Activated CD4-positive, alpha-beta memory T cell treated with anti-CD3 and anti-CD28 coated beads for 36 hours (primary cell): ENCODE measurements at regions not wholly inside any gene's neighbourhood (a gene's known extent, or its start where the extent isn't known, plus 50 kb on each side); places are given as distances from the start of the nearest gene placed in this dataset.

Experiments
- CTCF ChIA-PET: fragments of 350-600 bp; sonication (Branson Sonifier 250); formaldehyde crosslinking; loops from one replicate; lab custom pipeline; 2021; ENCODE audit warnings: antibody characterized with exemption, inconsistent platforms; lab: Charles Lee
- POLR2A ChIA-PET: fragments of 350-600 bp; sonication (Branson Sonifier 250); formaldehyde crosslinking; loops from one replicate; lab custom pipeline; 2021; ENCODE audit warnings: antibody characterized with exemption; lab: Charles Lee
- DNase-seq: peaks from one replicate; pipeline ENCODE4 v3.0.0-alpha.2; 2020
- H3K27ac Mint-ChIP-seq: one replicate; pipeline ENCODE4 v1.8.0; 2021; ENCODE audit warnings: mixed read lengths
- H3K27me3 Mint-ChIP-seq: one replicate; pipeline ENCODE4 v1.8.0; 2021; ENCODE audit warnings: mixed read lengths
- H3K36me3 Mint-ChIP-seq: one replicate; pipeline ENCODE4 v1.8.0; 2021; ENCODE audit warnings: mixed read lengths
- H3K4me1 Mint-ChIP-seq: one replicate; pipeline ENCODE4 v1.8.0; 2021; ENCODE audit warnings: low read depth, mixed read lengths
- H3K4me3 Mint-ChIP-seq: one replicate; pipeline ENCODE4 v1.8.0; 2021; ENCODE audit warnings: mild to moderate bottlenecking, mixed read lengths
- H3K9me3 Mint-ChIP-seq: one replicate; pipeline ENCODE4 v1.8.0; 2021; ENCODE audit warnings: mixed read lengths
- intact Hi-C: fragments of 100-400 bp; cut with micrococcal nuclease; formaldehyde crosslinking; loops from one replicate; pipeline ENCODE4 v1.15.1; 2023

GRCh38 chr2:176461809-176462670 lies 192.8 kb downstream of the MTX2 start:
- H3K27me3 Mint-ChIP-seq, result peaks cover 32% of the 10 kb centered on the region
- ChIA-PET POLR2A (no interaction called here), CTCF (interaction anchor here (0.8 to 1.8 kb wide), 2 partner anchors 331 to 335 kb away, joined by 4 to 5 read pairs; no protein-coding TSS in a partner anchor)
- H3K27ac Mint-ChIP-seq, result no peak overlapping the region
- no peaks in the 10 kb centered on the region for H3K4me1 Mint-ChIP-seq
- no peak for DNase-seq
- no peaks in the 10 kb centered on the region for H3K36me3 Mint-ChIP-seq
- H3K9me3 Mint-ChIP-seq, result no peaks in the 10 kb centered on the region
- intact Hi-C loops, result no loop called here
- H3K4me3 Mint-ChIP-seq, result no peak overlapping the region

GRCh38 chr2:176463546-176463945 lies 194.3 kb downstream of the MTX2 start:
- intact Hi-C loops, result no loop called here
- no peak for DNase-seq
- Mint-ChIP-seq H3K9me3 (no peaks in the 10 kb centered on the region), H3K4me3 (no peak overlapping the region), H3K27ac (no peak overlapping the region), H3K27me3 (peaks cover 34% of the 10 kb centered on the region), H3K36me3 (no peaks in the 10 kb centered on the region), H3K4me1 (no peaks in the 10 kb centered on the region)
- POLR2A ChIA-PET, result no interaction called here
- CTCF ChIA-PET, result no interaction called here

DNA sequence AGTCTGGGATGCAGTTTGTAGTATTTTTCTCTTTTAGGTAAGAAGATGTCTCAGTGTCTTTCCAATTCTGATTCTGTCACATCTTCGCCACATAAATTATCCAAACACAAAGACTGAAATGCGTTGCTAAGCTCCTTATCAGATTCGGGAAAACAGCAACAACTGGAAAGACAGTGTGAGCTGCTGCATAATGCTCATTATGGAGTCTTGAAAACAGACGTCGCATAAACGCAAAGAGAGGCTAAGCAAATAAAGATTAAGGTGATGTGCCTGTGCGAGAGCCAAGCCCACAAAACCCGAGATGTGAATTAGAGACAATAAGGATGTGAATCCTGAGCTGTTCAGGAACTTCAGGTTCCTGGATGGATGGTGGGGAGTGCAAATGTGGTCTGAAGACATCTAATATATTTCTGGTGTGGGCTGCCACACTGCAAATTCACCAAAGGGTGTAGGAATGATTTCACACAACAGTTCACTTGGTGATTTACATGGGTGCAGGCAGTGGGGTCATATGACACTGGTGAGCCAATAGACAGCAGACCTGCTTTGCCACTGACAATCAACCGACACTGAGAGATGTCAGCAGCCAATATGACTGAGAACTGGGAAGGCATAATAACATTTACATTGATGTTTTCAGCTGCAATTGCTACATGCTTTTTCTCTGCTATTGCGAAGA lies 195.8 kb downstream of the MTX2 start:
- intact Hi-C loops, result no loop called here
- CTCF ChIA-PET, result interaction anchor here (1.3 to 2.2 kb wide), 3 partner anchors 10 to 187 kb away, joined by 3 to 8 read pairs (median 4); no protein-coding TSS in a partner anchor
- H3K4me1 Mint-ChIP-seq, result no peaks in the 10 kb centered on the region

DNA sequence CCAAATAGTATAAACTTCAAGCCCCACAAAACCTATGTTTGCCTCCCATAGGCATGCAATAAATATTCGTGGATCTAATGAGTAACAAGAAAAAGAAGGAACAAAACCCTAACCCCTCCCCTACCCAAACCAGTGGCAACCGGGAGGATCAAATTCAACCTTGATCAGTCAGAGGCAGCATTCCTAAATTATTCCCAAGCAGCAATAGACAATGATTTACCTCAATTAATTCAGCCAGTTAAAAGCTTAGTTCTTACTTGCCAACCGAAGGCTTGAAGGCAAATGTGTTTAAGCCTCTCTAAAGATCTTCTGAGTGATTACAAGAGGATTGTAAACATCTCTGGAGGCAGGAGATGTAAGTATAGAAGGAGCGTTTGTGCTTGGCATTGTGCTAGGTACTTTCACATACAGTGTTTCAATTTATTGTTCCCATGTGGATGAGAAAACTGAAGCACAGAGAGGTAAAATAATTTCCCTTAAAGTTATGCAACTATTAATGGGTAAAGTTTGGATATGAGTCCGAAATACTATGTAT lies 197.7 kb downstream of the MTX2 start:
- POLR2A ChIA-PET, result no interaction called here
- Mint-ChIP-seq H3K9me3 (no peaks in the 10 kb centered on the region), H3K27ac (no peak overlapping the region), H3K4me1 (no peaks in the 10 kb centered on the region), H3K36me3 (no peaks in the 10 kb centered on the region), H3K27me3 (peaks cover 33% of the 10 kb centered on the region), H3K4me3 (no peak overlapping the region)
- intact Hi-C loops, result no loop called here
- no peak for DNase-seq
- CTCF ChIA-PET, result interaction anchor here (0.6 to 1.5 kb wide), 2 partner anchors 12 to 1738 kb away, joined by 3 to 7 read pairs; no protein-coding TSS in a partner anchor

More for the DNA sequence above, 195.8 kb downstream of the MTX2 start:
- POLR2A ChIA-PET, result no interaction called here
- no peak overlapping the region for H3K27ac Mint-ChIP-seq
- no peak for DNase-seq
- no peak overlapping the region for H3K4me3 Mint-ChIP-seq
- no peaks in the 10 kb centered on the region for H3K9me3 Mint-ChIP-seq
- peaks cover 33% of the 10 kb centered on the region for H3K27me3 Mint-ChIP-seq
- H3K36me3 Mint-ChIP-seq, result no peaks in the 10 kb centered on the region

DNA sequence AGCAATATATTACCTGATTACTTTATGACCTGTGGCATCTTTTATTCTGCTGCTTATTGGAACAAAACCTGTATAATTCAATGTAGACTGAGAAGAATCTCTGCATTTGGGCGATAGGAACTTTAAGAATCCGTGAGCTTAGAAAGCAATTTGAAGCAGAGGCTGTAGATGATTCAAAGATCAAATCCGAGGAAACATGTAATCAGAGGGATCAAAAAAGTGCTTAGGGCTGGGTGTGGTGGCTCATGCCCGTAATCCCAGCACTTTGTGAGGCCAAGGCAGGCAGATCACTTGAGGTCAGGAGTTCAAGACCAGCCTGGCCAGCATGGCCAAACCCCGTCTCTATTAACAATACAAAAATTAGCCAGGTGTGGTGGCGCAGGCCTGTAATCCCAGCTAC lies 198.4 kb downstream of the MTX2 start:
- CTCF ChIA-PET, result interaction anchor here (0.6 kb wide), 1 partner anchor 87 kb away, joined by 3 read pairs; no protein-coding TSS in a partner anchor
- Mint-ChIP-seq H3K27ac (no peak overlapping the region), H3K4me1 (peaks cover 4% of the 10 kb centered on the region), H3K36me3 (no peaks in the 10 kb centered on the region), H3K9me3 (no peaks in the 10 kb centered on the region), H3K4me3 (no peak overlapping the region), H3K27me3 (peaks cover 29% of the 10 kb centered on the region)
- DNase-seq, result no peak
- intact Hi-C loops, result no loop called here
- POLR2A ChIA-PET, result no interaction called here

- intact Hi-C loops, result no loop called here
- no peaks in the 10 kb centered on the region for H3K36me3 Mint-ChIP-seq
- H3K27me3 Mint-ChIP-seq, result peaks cover 25% of the 10 kb centered on the region
- H3K9me3 Mint-ChIP-seq, result no peaks in the 10 kb centered on the region
- ChIA-PET CTCF (interaction anchor here (1.3 kb wide), 1 partner anchor 14 kb away, joined by 3 read pairs; no protein-coding TSS in a partner anchor), POLR2A (no interaction called here)
- H3K4me3 Mint-ChIP-seq, result no peak overlapping the region
- peaks cover 11% of the 10 kb centered on the region for H3K4me1 Mint-ChIP-seq
- no peak overlapping the region for H3K27ac Mint-ChIP-seq
- DNase-seq, result no peak
These were observed 199.3 kb downstream of the MTX2 start for GRCh38 chr2:176468457-176469113.

DNA sequence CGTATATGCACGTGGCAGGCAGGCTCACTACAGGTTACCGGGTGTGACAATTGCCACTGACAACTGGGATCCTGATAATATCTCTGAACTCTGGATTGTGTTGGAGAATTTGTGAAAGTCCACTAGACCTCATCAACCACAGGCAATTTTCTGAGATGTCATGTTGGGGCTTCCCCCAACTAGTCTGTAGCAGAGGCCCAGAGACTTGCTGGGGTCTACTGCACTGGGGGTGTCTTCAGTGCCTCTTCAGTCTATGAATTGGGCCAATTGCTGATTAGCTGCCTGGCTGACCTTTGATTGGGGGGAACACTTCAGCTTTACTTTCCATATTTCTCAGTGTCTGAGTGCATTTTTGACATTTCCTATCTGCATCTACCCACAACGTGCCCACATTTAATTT lies 201.5 kb downstream of the MTX2 start:
- intact Hi-C loops, result no loop called here
- peaks cover 18% of the 10 kb centered on the region for H3K27me3 Mint-ChIP-seq
- H3K4me3 Mint-ChIP-seq, result no peak overlapping the region
- no peak overlapping the region for H3K27ac Mint-ChIP-seq
- no peak for DNase-seq
- no peaks in the 10 kb centered on the region for H3K9me3 Mint-ChIP-seq
- POLR2A ChIA-PET, result no interaction called here
- H3K4me1 Mint-ChIP-seq, result peaks cover 14% of the 10 kb centered on the region
- H3K36me3 Mint-ChIP-seq, result no peaks in the 10 kb centered on the region
- CTCF ChIA-PET, result interaction anchor here (1.1 kb wide), 1 partner anchor 16 kb away, joined by 3 read pairs; no protein-coding TSS in a partner anchor

- CTCF ChIA-PET, result interaction anchor here (1.9 to 2.4 kb wide), 2 partner anchors 17 to 82 kb away, joined by 5 to 9 read pairs; no protein-coding TSS in a partner anchor
- Mint-ChIP-seq H3K4me3 (no peak overlapping the region), H3K36me3 (no peaks in the 10 kb centered on the region), H3K27ac (no peak overlapping the region), H3K27me3 (peaks cover 10% of the 10 kb centered on the region), H3K9me3 (no peaks in the 10 kb centered on the region), H3K4me1 (peaks cover 14% of the 10 kb centered on the region)
- no peak for DNase-seq
- POLR2A ChIA-PET, result no interaction called here
- intact Hi-C loops, result no loop called here
These were observed 202.7 kb downstream of the MTX2 start for GRCh38 chr2:176471949-176472348.

DNA sequence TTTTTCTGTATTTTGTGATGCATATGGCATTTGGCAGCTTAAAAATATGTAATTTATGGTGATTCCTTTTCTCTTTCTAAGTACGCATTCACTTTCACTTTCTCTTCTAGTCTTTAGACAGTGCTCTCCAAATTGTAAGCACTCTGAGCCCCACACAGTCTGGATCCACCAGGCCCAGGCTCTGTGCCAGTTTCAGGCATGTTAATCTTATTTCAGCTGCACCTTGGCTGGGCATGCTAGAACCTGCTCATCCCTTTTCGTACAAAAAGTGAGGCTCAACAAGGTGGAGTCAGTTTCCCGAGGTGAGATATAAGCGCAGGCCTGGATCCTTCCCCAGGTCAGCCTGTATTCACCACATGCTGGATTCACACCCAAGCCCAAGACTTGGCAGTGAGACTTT lies 203.9 kb downstream of the MTX2 start:
- ChIA-PET CTCF (interaction anchor here (0.6 to 2.4 kb wide), 4 partner anchors 18 to 675 kb away, joined by 4 to 9 read pairs (median 6); no protein-coding TSS in a partner anchor), POLR2A (no interaction called here)
- Mint-ChIP-seq H3K9me3 (no peaks in the 10 kb centered on the region), H3K27ac (no peak overlapping the region), H3K36me3 (no peaks in the 10 kb centered on the region), H3K4me3 (no peak overlapping the region), H3K4me1 (peaks cover 14% of the 10 kb centered on the region), H3K27me3 (peaks cover 10% of the 10 kb centered on the region)
- intact Hi-C loops, result no loop called here
- peak; percentile 12 for DNase-seq

DNA sequence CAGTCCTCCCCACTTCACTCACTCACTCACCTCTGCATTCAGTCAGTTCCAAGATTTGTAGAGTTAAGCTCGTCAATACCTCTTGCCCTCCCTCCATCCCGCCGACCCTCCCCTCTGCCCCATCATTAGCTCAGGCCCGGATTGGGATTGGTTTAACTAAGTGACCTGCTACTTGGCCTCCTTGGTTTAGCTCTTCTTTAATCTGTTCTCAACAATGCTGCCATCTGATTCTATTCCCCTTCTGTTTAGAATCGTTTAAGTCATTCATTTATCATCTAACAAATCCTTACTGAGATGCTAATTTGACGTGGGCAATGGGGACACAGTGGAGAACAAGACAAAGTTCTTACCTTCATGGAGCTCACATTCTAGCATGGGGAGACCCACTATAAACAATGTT lies 204.6 kb downstream of the MTX2 start:
- CTCF ChIA-PET, result interaction anchor here (1.4 to 2.4 kb wide), 2 partner anchors 19 to 347 kb away, joined by 4 to 9 read pairs; no protein-coding TSS in a partner anchor
- no peak overlapping the region for H3K4me3 Mint-ChIP-seq
- H3K9me3 Mint-ChIP-seq, result no peaks in the 10 kb centered on the region
- no peaks in the 10 kb centered on the region for H3K36me3 Mint-ChIP-seq
- peaks cover 14% of the 10 kb centered on the region for H3K4me1 Mint-ChIP-seq
- no peak for DNase-seq
- H3K27ac Mint-ChIP-seq, result no peak overlapping the region
- POLR2A ChIA-PET, result no interaction called here
- intact Hi-C loops, result no loop called here
- H3K27me3 Mint-ChIP-seq, result peaks cover 8% of the 10 kb centered on the region

DNA sequence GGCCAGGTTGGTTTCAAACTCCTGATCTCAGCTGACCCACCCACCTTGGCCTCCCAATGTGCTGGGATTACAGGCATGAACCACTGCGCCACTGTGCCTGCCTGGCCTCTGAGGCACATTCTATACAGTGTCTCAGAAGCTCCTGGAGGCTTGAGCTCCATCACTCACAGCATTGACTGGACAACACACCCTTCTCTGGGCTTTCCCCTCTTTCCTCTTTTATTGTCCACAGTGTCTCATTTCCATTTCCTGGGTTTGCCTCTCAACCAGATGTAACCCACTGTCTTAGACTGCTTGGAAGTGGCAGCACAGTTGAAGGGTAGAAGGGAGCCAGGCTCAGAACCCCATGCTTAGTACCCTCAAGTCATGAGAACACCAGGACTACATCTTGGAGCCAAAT lies 208.1 kb downstream of the MTX2 start:
- no peaks in the 10 kb centered on the region for H3K9me3 Mint-ChIP-seq
- DNase-seq, result no peak
- H3K27me3 Mint-ChIP-seq, result peaks cover 14% of the 10 kb centered on the region
- intact Hi-C loops, result no loop called here
- CTCF ChIA-PET, result interaction anchor here (1.5 kb wide), 1 partner anchor 77 kb away, joined by 6 read pairs; no protein-coding TSS in a partner anchor
- no peak overlapping the region for H3K27ac Mint-ChIP-seq
- H3K4me1 Mint-ChIP-seq, result peaks cover 13% of the 10 kb centered on the region
- H3K36me3 Mint-ChIP-seq, result no peaks in the 10 kb centered on the region
- no peak overlapping the region for H3K4me3 Mint-ChIP-seq
- POLR2A ChIA-PET, result no interaction called here
